ENCODE measurements at regions not wholly inside any gene's neighbourhood (a gene's known extent, or its start where the extent isn't known, plus 50 kb on each side); places are given as distances from the start of the nearest gene placed in this dataset.

GRCh38 chr12:93199831-93200236, 177.9 kb upstream of the NUDT4 start:
- 84 to 87% methylated on average over 2 of the region's 2 CpGs for WGBS, 2 experiments (ENCODE audit: low coverage in 1 of 2, low lambda C conversion rate in 2 of 2, missing lambda C conversion rate in 2 of 2)
- H3K9me3 ChIP-seq (ENCODE audit: low read depth), result no peaks in the 10 kb centered on the region
- DNase-seq, result peak; percentile 13
- no peaks in the 10 kb centered on the region for H3K79me2 ChIP-seq (ENCODE audit: insufficient read depth)
- in situ Hi-C loops (cut with MboI), result no loop called here
- H3K4me1 ChIP-seq (ENCODE audit: insufficient read depth), result peaks cover 29% of the 10 kb centered on the region
- H3K9ac ChIP-seq, result no peak overlapping the region
- no peak overlapping the region for H3K27ac ChIP-seq
- no peak overlapping the region for H3K4me3 ChIP-seq
- no peaks in the 10 kb centered on the region for H3K9me2 ChIP-seq (ENCODE audit: insufficient read depth)
- no peak overlapping the region for H3K4me2 ChIP-seq (ENCODE audit: unreplicated experiment)
- H2AFZ ChIP-seq, result no peak overlapping the region
- H4K20me1 ChIP-seq (ENCODE audit: insufficient read depth), result no peaks in the 10 kb centered on the region
- no peaks in the 10 kb centered on the region for H3K36me3 ChIP-seq (ENCODE audit: low read depth)
- peaks cover 27% of the 10 kb centered on the region for H3F3A ChIP-seq (ENCODE audit: insufficient read depth)
- H3K27me3 ChIP-seq (replicated peaks; ENCODE audit: insufficient read depth), result no peaks in the 10 kb centered on the region
- TF ChIP-seq EZH2 (IDR thresholded peaks at IDR 0.05; ENCODE audit: insufficient read depth, poor library complexity, severe bottlenecking) (no peak), EZH2phosphoT487 (IDR thresholded peaks at IDR 0.05; ENCODE audit: insufficient read depth, low read depth) (no peak)

- no peak overlapping the region for H3K27ac ChIP-seq
- DNase-seq, result no peak
- no peak overlapping the region for H3K9ac ChIP-seq
- H3K79me2 ChIP-seq (ENCODE audit: insufficient read depth), result no peaks in the 10 kb centered on the region
- H3K9me3 ChIP-seq (ENCODE audit: low read depth), result no peaks in the 10 kb centered on the region
- no peak overlapping the region for H2AFZ ChIP-seq
- H3K9me2 ChIP-seq (ENCODE audit: insufficient read depth), result no peaks in the 10 kb centered on the region
- peaks cover 29% of the 10 kb centered on the region for H3K4me1 ChIP-seq (ENCODE audit: insufficient read depth)
- H3K27me3 ChIP-seq (replicated peaks; ENCODE audit: insufficient read depth), result no peaks in the 10 kb centered on the region
- 81 to 84% methylated on average over 7 of the region's 7 CpGs for WGBS, 2 experiments (ENCODE audit: low coverage in 1 of 2, low lambda C conversion rate in 2 of 2, missing lambda C conversion rate in 2 of 2)
- TF ChIP-seq EZH2 (IDR thresholded peaks at IDR 0.05; ENCODE audit: insufficient read depth, poor library complexity, severe bottlenecking) (no peak), EZH2phosphoT487 (IDR thresholded peaks at IDR 0.05; ENCODE audit: insufficient read depth, low read depth) (no peak)
- no peak overlapping the region for H3K4me2 ChIP-seq (ENCODE audit: unreplicated experiment)
- peaks cover 27% of the 10 kb centered on the region for H3F3A ChIP-seq (ENCODE audit: insufficient read depth)
- in situ Hi-C loops (cut with MboI), result no loop called here
- H4K20me1 ChIP-seq (ENCODE audit: insufficient read depth), result no peaks in the 10 kb centered on the region
- no peak overlapping the region for H3K4me3 ChIP-seq
- no peaks in the 10 kb centered on the region for H3K36me3 ChIP-seq (ENCODE audit: low read depth)
These were observed 177.3 kb upstream of the NUDT4 start for GRCh38 chr12:93200291-93200917.

- in situ Hi-C loops (cut with MboI), result no loop called here
- Histone ChIP-seq H3K4me1 (ENCODE audit: insufficient read depth) (peaks cover 21% of the 10 kb centered on the region), H3F3A (ENCODE audit: insufficient read depth) (peaks cover 15% of the 10 kb centered on the region), H3K9ac (no peak overlapping the region), H4K20me1 (ENCODE audit: insufficient read depth) (no peaks in the 10 kb centered on the region), H2AFZ (no peak overlapping the region), H3K27me3 (replicated peaks; ENCODE audit: insufficient read depth) (no peaks in the 10 kb centered on the region), H3K27ac (no peak overlapping the region), H3K4me3 (no peak overlapping the region), H3K79me2 (ENCODE audit: insufficient read depth) (no peaks in the 10 kb centered on the region), H3K36me3 (ENCODE audit: low read depth) (no peaks in the 10 kb centered on the region), H3K4me2 (ENCODE audit: unreplicated experiment) (no peak overlapping the region), H3K9me3 (ENCODE audit: low read depth) (no peaks in the 10 kb centered on the region), H3K9me2 (ENCODE audit: insufficient read depth) (no peaks in the 10 kb centered on the region)
- WGBS, 2 experiments (ENCODE audit: low coverage in 1 of 2, low lambda C conversion rate in 2 of 2, missing lambda C conversion rate in 2 of 2), result 89 to 92% methylated on average over 6 of the region's 6 CpGs
- TF ChIP-seq EZH2phosphoT487 (IDR thresholded peaks at IDR 0.05; ENCODE audit: insufficient read depth, low read depth), result no peak
- no peak for TF ChIP-seq EZH2 (IDR thresholded peaks at IDR 0.05; ENCODE audit: insufficient read depth, poor library complexity, severe bottlenecking)
- DNase-seq, result no peak
These were observed 175.7 kb upstream of the NUDT4 start for GRCh38 chr12:93201990-93202389.

- WGBS, 2 experiments (ENCODE audit: low coverage in 1 of 2, low lambda C conversion rate in 2 of 2, missing lambda C conversion rate in 2 of 2), result 95 to 100% methylated on average over 2 of the region's 2 CpGs
- H3K9me3 ChIP-seq (ENCODE audit: low read depth), result no peaks in the 10 kb centered on the region
- H3K27me3 ChIP-seq (replicated peaks; ENCODE audit: insufficient read depth), result no peaks in the 10 kb centered on the region
- no peaks in the 10 kb centered on the region for H3K79me2 ChIP-seq (ENCODE audit: insufficient read depth)
- H3F3A ChIP-seq (ENCODE audit: insufficient read depth), result peaks cover 8% of the 10 kb centered on the region
- in situ Hi-C loops (cut with MboI), result no loop called here
- H4K20me1 ChIP-seq (ENCODE audit: insufficient read depth), result no peaks in the 10 kb centered on the region
- H3K4me3 ChIP-seq, result no peak overlapping the region
- H3K4me2 ChIP-seq (ENCODE audit: unreplicated experiment), result no peak overlapping the region
- TF ChIP-seq EZH2 (IDR thresholded peaks at IDR 0.05; ENCODE audit: insufficient read depth, poor library complexity, severe bottlenecking) (no peak), EZH2phosphoT487 (IDR thresholded peaks at IDR 0.05; ENCODE audit: insufficient read depth, low read depth) (no peak)
- H3K36me3 ChIP-seq (ENCODE audit: low read depth), result no peaks in the 10 kb centered on the region
- peaks cover 14% of the 10 kb centered on the region for H3K4me1 ChIP-seq (ENCODE audit: insufficient read depth)
- no peaks in the 10 kb centered on the region for H3K9me2 ChIP-seq (ENCODE audit: insufficient read depth)
- DNase-seq, result no peak
- no peak overlapping the region for H3K27ac ChIP-seq
- no peak overlapping the region for H2AFZ ChIP-seq
- no peak overlapping the region for H3K9ac ChIP-seq
These were observed 175.0 kb upstream of the NUDT4 start for GRCh38 chr12:93202688-93203087.
